ENCODE measurements at regions not wholly inside any gene's neighbourhood (a gene's known extent, or its start where the extent isn't known, plus 50 kb on each side); places are given as distances from the start of the nearest gene placed in this dataset.

GRCh38 chr2:12120281-12121150 is 374.1 kb downstream of the LPIN1 start:
- Mint-ChIP-seq H3K9me3 (no peaks in the 10 kb centered on the region), H3K4me1 (peaks cover 15% of the 10 kb centered on the region), H3K27ac (no peak overlapping the region), H3K27me3 (no peaks in the 10 kb centered on the region), H3K4me3 (no peak overlapping the region), H3K36me3 (no peaks in the 10 kb centered on the region)
- ATAC-seq (ENCODE audit: low read depth), result no peak
- DNase-seq (ENCODE audit: low spot score in 2 of 2), result no peak

DNA sequence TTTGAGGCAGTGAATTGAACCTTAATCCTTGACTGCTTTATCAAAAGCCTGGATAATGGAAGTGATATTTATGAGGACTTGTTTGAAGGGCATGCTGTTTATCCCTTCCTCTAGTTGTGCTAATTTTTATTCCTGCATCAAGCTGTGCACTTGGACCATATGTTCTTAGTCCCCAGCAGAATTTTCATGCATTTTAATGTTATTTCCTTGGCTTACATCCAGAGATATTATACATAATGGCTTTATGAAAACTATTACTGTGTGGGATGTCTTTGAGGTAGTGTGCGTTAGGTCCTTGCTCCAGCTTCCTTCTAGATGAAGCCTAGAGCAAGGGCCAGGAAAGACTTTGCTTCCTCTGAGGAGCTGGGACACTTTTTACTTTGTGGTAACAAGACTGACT is 378.4 kb downstream of the LPIN1 start:
- DNase-seq (ENCODE audit: low spot score in 2 of 2) (no peak), ATAC-seq (ENCODE audit: low read depth) (no peak)
- peaks cover 16% of the 10 kb centered on the region for H3K4me1 Mint-ChIP-seq
- no peaks in the 10 kb centered on the region for H3K9me3 Mint-ChIP-seq
- no peak overlapping the region for H3K4me3 Mint-ChIP-seq
- H3K27ac Mint-ChIP-seq, result no peak overlapping the region
- no peaks in the 10 kb centered on the region for H3K36me3 Mint-ChIP-seq
- no peaks in the 10 kb centered on the region for H3K27me3 Mint-ChIP-seq

GRCh38 chr2:12126318-12126717 is 379.9 kb downstream of the LPIN1 start:
- ATAC-seq (ENCODE audit: low read depth) (no peak), DNase-seq (ENCODE audit: low spot score in 2 of 2) (no peak)
- Mint-ChIP-seq H3K27me3 (no peaks in the 10 kb centered on the region), H3K4me1 (peaks cover 16% of the 10 kb centered on the region), H3K27ac (peak overlapping the region; percentile 48), H3K4me3 (no peak overlapping the region), H3K9me3 (no peaks in the 10 kb centered on the region), H3K36me3 (no peaks in the 10 kb centered on the region)

- DNase-seq (ENCODE audit: low spot score in 2 of 2) (no peak), ATAC-seq (ENCODE audit: low read depth) (peak; percentile 74)
- Mint-ChIP-seq H3K9me3 (no peaks in the 10 kb centered on the region), H3K27me3 (no peaks in the 10 kb centered on the region), H3K36me3 (no peaks in the 10 kb centered on the region), H3K27ac (peak overlapping the region; percentile 48), H3K4me1 (peaks cover 16% of the 10 kb centered on the region), H3K4me3 (peak overlapping the region; percentile 61)
Observed at GRCh38 chr2:12127638-12128037, 381.2 kb downstream of the LPIN1 start.

- H3K9me3 Mint-ChIP-seq, result peaks cover under 1% of the 10 kb centered on the region
- H3K36me3 Mint-ChIP-seq, result no peaks in the 10 kb centered on the region
- DNase-seq (ENCODE audit: low spot score in 2 of 2) (no peak), ATAC-seq (ENCODE audit: low read depth) (no peak)
- H3K4me1 Mint-ChIP-seq, result peaks cover 7% of the 10 kb centered on the region
- no peaks in the 10 kb centered on the region for H3K27me3 Mint-ChIP-seq
- H3K4me3 Mint-ChIP-seq, result no peak overlapping the region
- no peak overlapping the region for H3K27ac Mint-ChIP-seq
Observed at GRCh38 chr2:12131975-12132374, 385.5 kb downstream of the LPIN1 start.

- H3K4me1 Mint-ChIP-seq, result peaks cover 2% of the 10 kb centered on the region
- DNase-seq (ENCODE audit: low spot score in 2 of 2) (no peak), ATAC-seq (ENCODE audit: low read depth) (no peak)
- H3K36me3 Mint-ChIP-seq, result peaks cover 2% of the 10 kb centered on the region
- H3K4me3 Mint-ChIP-seq, result no peak overlapping the region
- peaks cover 5% of the 10 kb centered on the region for H3K9me3 Mint-ChIP-seq
- no peak overlapping the region for H3K27ac Mint-ChIP-seq
- no peaks in the 10 kb centered on the region for H3K27me3 Mint-ChIP-seq
Observed at GRCh38 chr2:12141618-12142258, 395.3 kb downstream of the LPIN1 start.

DNA sequence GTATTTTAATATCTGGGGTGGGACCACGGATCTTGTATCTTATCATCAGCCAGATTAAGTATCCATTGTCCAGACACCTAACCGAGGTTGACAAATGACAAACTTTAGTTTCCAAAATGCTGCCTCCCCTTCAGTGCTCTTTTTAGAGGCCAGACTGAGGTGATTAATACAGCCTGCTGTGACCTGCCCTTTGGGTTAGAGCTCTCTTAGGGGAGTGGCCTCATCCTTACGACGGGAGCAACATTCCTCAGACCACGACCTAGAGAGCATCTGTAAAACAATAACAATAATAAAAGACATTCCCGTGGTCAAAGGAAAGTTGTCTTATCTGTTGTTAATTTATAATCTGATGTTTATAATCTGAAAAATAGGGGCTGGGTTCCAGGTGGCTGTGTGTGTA is 405.3 kb downstream of the LPIN1 start:
- H3K36me3 Mint-ChIP-seq, result no peaks in the 10 kb centered on the region
- DNase-seq (ENCODE audit: low spot score in 2 of 2), result no peak
- no peak overlapping the region for H3K27ac Mint-ChIP-seq
- H3K9me3 Mint-ChIP-seq, result no peaks in the 10 kb centered on the region
- peaks cover 23% of the 10 kb centered on the region for H3K4me1 Mint-ChIP-seq
- H3K4me3 Mint-ChIP-seq, result no peak overlapping the region
- no peaks in the 10 kb centered on the region for H3K27me3 Mint-ChIP-seq
- no peak for ATAC-seq (ENCODE audit: low read depth)

GRCh38 chr2:12152888-12153287 is 406.5 kb downstream of the LPIN1 start:
- Mint-ChIP-seq H3K36me3 (no peaks in the 10 kb centered on the region), H3K27me3 (no peaks in the 10 kb centered on the region), H3K4me3 (no peak overlapping the region), H3K27ac (no peak overlapping the region), H3K9me3 (no peaks in the 10 kb centered on the region), H3K4me1 (peaks cover 23% of the 10 kb centered on the region)
- no peak for ATAC-seq (ENCODE audit: low read depth)
- DNase-seq (ENCODE audit: low spot score in 2 of 2), result no peak

GRCh38 chr2:12155303-12156051 is 409.0 kb downstream of the LPIN1 start:
- Mint-ChIP-seq H3K27ac (peak overlapping the region; percentile 8), H3K36me3 (peaks cover 2% of the 10 kb centered on the region), H3K27me3 (no peaks in the 10 kb centered on the region), H3K4me1 (peaks cover 21% of the 10 kb centered on the region), H3K4me3 (no peak overlapping the region), H3K9me3 (peaks cover 1% of the 10 kb centered on the region)
- no peak for DNase-seq (ENCODE audit: low spot score in 2 of 2)
- no peak for ATAC-seq (ENCODE audit: low read depth)

- peaks cover 1% of the 10 kb centered on the region for H3K9me3 Mint-ChIP-seq
- peaks cover 19% of the 10 kb centered on the region for H3K4me1 Mint-ChIP-seq
- no peak overlapping the region for H3K4me3 Mint-ChIP-seq
- no peaks in the 10 kb centered on the region for H3K27me3 Mint-ChIP-seq
- H3K27ac Mint-ChIP-seq, result no peak overlapping the region
- ATAC-seq (ENCODE audit: low read depth) (no peak), DNase-seq (ENCODE audit: low spot score in 2 of 2) (no peak)
- peaks cover 3% of the 10 kb centered on the region for H3K36me3 Mint-ChIP-seq
Observed at GRCh38 chr2:12156349-12156748, 409.9 kb downstream of the LPIN1 start.

- Mint-ChIP-seq H3K27me3 (peaks cover 3% of the 10 kb centered on the region), H3K4me1 (peaks cover 8% of the 10 kb centered on the region), H3K9me3 (peaks cover 1% of the 10 kb centered on the region), H3K36me3 (peaks cover 3% of the 10 kb centered on the region), H3K4me3 (no peak overlapping the region), H3K27ac (no peak overlapping the region)
- DNase-seq (ENCODE audit: low spot score in 2 of 2) (no peak), ATAC-seq (ENCODE audit: low read depth) (no peak)
Observed at GRCh38 chr2:12161085-12161484, 414.7 kb downstream of the LPIN1 start.

- no peak for DNase-seq (ENCODE audit: low spot score in 2 of 2)
- no peak overlapping the region for H3K27ac Mint-ChIP-seq
- peaks cover 1% of the 10 kb centered on the region for H3K9me3 Mint-ChIP-seq
- peaks cover 4% of the 10 kb centered on the region for H3K4me1 Mint-ChIP-seq
- peaks cover 3% of the 10 kb centered on the region for H3K36me3 Mint-ChIP-seq
- no peak overlapping the region for H3K4me3 Mint-ChIP-seq
- peaks cover 3% of the 10 kb centered on the region for H3K27me3 Mint-ChIP-seq
- no peak for ATAC-seq (ENCODE audit: low read depth)
Observed at GRCh38 chr2:12162269-12163247, 416.1 kb downstream of the LPIN1 start.

- peaks cover 1% of the 10 kb centered on the region for H3K9me3 Mint-ChIP-seq
- H3K4me3 Mint-ChIP-seq, result no peak overlapping the region
- no peak overlapping the region for H3K27ac Mint-ChIP-seq
- ATAC-seq (ENCODE audit: low read depth) (no peak), DNase-seq (ENCODE audit: low spot score in 2 of 2) (no peak)
- H3K27me3 Mint-ChIP-seq, result peaks cover 3% of the 10 kb centered on the region
- peaks cover 3% of the 10 kb centered on the region for H3K36me3 Mint-ChIP-seq
- H3K4me1 Mint-ChIP-seq, result peaks cover 16% of the 10 kb centered on the region
Observed at GRCh38 chr2:12163866-12164265, 417.4 kb downstream of the LPIN1 start.
